LNCAP (cell line): ENCODE measurements at regions not wholly inside any gene's neighbourhood (a gene's known extent, or its start where the extent isn't known, plus 50 kb on each side); places are given as distances from the start of the nearest gene placed in this dataset.

ENCODE experiments used
- TF ChIP-seq, protein P1 (sequence below): fragments of 450-650 bp; IDR thresholded peaks from 2 replicates; pipeline ENCODE4 v1.5.1; 2017; ENCODE audit warnings: mild to moderate bottlenecking

- TF ChIP-seq, protein P1, sequence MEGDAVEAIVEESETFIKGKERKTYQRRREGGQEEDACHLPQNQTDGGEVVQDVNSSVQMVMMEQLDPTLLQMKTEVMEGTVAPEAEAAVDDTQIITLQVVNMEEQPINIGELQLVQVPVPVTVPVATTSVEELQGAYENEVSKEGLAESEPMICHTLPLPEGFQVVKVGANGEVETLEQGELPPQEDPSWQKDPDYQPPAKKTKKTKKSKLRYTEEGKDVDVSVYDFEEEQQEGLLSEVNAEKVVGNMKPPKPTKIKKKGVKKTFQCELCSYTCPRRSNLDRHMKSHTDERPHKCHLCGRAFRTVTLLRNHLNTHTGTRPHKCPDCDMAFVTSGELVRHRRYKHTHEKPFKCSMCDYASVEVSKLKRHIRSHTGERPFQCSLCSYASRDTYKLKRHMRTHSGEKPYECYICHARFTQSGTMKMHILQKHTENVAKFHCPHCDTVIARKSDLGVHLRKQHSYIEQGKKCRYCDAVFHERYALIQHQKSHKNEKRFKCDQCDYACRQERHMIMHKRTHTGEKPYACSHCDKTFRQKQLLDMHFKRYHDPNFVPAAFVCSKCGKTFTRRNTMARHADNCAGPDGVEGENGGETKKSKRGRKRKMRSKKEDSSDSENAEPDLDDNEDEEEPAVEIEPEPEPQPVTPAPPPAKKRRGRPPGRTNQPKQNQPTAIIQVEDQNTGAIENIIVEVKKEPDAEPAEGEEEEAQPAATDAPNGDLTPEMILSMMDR: no peak
Measured at GRCh38 chr21:31479714-31480113, 135.7 kb upstream of the TIAM1 start.

DNA sequence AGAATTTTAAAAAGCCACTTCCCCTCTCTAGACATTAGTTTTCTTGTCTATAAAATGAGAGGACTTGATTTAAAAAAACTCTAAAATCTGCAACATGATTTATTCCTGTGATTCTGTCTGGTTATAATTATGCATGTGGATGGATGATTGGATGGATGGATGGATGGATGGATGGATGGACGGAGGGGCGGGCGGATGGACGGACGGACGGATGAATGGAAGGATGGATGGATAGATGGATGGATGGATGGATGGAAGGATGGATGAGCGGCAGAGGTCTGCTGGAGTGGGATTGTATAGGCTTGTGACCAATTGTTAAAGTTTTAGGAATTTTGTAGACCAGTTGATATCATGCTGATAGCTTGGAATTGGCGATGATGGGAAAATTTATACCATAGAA is 135.2 kb upstream of the TIAM1 start:
- TF ChIP-seq, protein P1: no peak

GRCh38 chr21:31476263-31477022 is 132.4 kb upstream of the TIAM1 start:
- TF ChIP-seq, protein P1: no peak; the same call in 1 of the 2 replicates

- TF ChIP-seq, protein P1: no peak
Measured at GRCh38 chr21:31475223-31475622, 131.2 kb upstream of the TIAM1 start.

DNA sequence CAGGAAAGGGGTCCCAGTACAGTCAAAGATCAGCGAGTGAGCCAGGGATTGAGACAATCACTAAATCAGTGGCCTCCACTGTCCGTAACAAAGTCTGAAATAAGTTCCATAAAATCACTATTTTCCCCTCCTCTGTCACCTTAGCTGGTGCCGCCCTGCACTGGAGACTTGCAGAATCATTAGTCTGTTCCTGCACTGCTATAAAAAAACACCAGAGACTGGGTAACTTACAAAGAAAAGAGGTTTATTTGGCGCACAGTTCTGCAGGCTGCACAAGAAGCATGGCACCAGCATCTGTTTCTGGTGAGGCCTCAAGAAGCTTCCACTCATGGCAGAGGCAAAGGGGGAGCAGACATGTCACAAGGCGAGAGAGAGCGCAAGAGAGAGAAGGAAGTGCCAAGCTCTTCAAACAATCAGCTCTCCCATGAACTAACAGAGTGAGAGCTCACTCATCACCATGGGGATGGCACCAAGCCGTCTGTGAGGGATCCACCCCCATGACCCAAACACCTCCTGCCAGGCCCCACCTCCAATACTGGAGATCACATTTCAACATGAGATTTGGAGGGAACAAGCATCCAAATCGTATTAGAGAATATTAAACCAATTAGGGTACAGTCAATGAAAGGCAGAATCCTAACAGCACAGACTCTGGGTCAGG is 129.8 kb upstream of the TIAM1 start:
- TF ChIP-seq, protein P1: no peak

GRCh38 chr21:31471865-31472264 is 127.8 kb upstream of the TIAM1 start:
- TF ChIP-seq, protein P1: no peak

DNA sequence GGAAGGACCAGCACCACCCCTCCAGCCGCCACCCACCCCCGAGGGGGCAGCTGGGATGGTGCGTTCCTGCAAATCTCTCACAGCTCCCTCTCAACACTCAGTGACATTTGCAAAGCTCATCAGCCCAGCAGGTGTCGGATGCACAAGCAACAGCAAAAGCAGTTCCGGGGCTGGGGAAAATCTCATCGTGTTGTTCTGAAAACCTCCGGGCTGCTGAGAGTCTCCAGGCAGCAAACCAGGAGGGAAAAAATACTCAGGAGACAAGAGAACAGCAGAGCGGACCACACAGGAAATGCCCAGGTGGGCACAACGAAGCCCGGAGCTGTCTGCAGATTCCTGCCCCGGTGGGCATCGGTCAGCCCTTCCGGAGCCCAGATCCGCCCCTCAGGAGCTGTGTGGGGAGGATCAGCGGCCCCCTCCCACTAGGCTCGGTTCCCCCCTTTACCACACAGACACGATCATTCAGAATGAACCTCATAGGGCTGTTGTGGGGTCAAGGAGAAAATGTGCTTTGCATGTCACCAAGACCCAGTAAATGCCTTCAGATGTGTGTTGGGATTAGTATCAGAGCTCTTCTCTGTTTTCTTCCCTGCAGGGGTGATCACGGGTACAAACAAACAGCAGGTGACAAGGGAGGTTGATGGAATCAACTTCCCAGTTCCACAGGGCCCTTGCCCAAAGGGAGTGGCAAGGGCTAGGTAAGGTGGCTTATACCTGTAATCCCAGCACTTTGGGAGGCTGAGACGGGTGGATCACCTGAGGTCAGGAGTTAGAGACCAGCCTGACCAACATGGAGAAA is 127.0 kb upstream of the TIAM1 start:
- TF ChIP-seq, protein P1: no peak
